ENCODE measurements at regions not wholly inside any gene's neighbourhood (a gene's known extent, or its start where the extent isn't known, plus 50 kb on each side); places are given as distances from the start of the nearest gene placed in this dataset.
"Not testable (repeated sequence)": the region's sequence is repeated elsewhere in the genome, so short reads cannot be mapped to it uniquely, and the experiment has no call there.

GRCh38 chr3:104214277-104214676, 1152.4 kb upstream of the ALCAM start:
- DNase-seq (ENCODE audit: low read depth): no peak
- no peak for TF ChIP-seq CTCF (conservative IDR thresholded peaks at IDR 0.05; ENCODE audit: low read length)
- no peak overlapping the region for H3K4me3 ChIP-seq (ENCODE audit: low read length)

GRCh38 chr3:104214937-104215336, 1151.8 kb upstream of the ALCAM start:
- no peak for DNase-seq (ENCODE audit: low read depth)
- H3K4me3 ChIP-seq (ENCODE audit: low read length): no peak overlapping the region
- no peak for TF ChIP-seq CTCF (conservative IDR thresholded peaks at IDR 0.05; ENCODE audit: low read length)

- DNase-seq (ENCODE audit: low read depth); H3K4me3 ChIP-seq (ENCODE audit: low read length): not testable (repeated sequence)
Measured at GRCh38 chr3:104219046-104219445, 1147.7 kb upstream of the ALCAM start.

GRCh38 chr3:104234442-104235194, 1132.1 kb upstream of the ALCAM start:
- DNase-seq (ENCODE audit: low read depth): no peak
- TF ChIP-seq CTCF (conservative IDR thresholded peaks at IDR 0.05; ENCODE audit: low read length): no peak

GRCh38 chr3:104244680-104245220, 1122.0 kb upstream of the ALCAM start:
- H3K4me3 ChIP-seq (ENCODE audit: low read length): no peak overlapping the region

More at GRCh38 chr3:104234442-104235194, 1132.1 kb upstream of the ALCAM start:
- no peak overlapping the region for H3K4me3 ChIP-seq (ENCODE audit: low read length)

GRCh38 chr3:104245261-104245660, 1121.4 kb upstream of the ALCAM start:
- H3K4me3 ChIP-seq (ENCODE audit: low read length): no peak overlapping the region
- no peak for DNase-seq (ENCODE audit: low read depth)
- no peak for TF ChIP-seq CTCF (conservative IDR thresholded peaks at IDR 0.05; ENCODE audit: low read length)

More at GRCh38 chr3:104244680-104245220, 1122.0 kb upstream of the ALCAM start:
- DNase-seq (ENCODE audit: low read depth): peak; percentile 29
- TF ChIP-seq CTCF (conservative IDR thresholded peaks at IDR 0.05; ENCODE audit: low read length): no peak

- no peak overlapping the region for H3K4me3 ChIP-seq (ENCODE audit: low read length)
- no peak for DNase-seq (ENCODE audit: low read depth)
- no peak for TF ChIP-seq CTCF (conservative IDR thresholded peaks at IDR 0.05; ENCODE audit: low read length)
Measured at GRCh38 chr3:104245981-104246380, 1120.7 kb upstream of the ALCAM start.
